ENCODE measurements at regions not wholly inside any gene's neighbourhood (a gene's known extent, or its start where the extent isn't known, plus 50 kb on each side); places are given as distances from the start of the nearest gene placed in this dataset.

GRCh38 chr9:2406252-2406651 is 215.3 kb upstream of the VLDLR start:
- TF ChIP-seq, protein P1, sequence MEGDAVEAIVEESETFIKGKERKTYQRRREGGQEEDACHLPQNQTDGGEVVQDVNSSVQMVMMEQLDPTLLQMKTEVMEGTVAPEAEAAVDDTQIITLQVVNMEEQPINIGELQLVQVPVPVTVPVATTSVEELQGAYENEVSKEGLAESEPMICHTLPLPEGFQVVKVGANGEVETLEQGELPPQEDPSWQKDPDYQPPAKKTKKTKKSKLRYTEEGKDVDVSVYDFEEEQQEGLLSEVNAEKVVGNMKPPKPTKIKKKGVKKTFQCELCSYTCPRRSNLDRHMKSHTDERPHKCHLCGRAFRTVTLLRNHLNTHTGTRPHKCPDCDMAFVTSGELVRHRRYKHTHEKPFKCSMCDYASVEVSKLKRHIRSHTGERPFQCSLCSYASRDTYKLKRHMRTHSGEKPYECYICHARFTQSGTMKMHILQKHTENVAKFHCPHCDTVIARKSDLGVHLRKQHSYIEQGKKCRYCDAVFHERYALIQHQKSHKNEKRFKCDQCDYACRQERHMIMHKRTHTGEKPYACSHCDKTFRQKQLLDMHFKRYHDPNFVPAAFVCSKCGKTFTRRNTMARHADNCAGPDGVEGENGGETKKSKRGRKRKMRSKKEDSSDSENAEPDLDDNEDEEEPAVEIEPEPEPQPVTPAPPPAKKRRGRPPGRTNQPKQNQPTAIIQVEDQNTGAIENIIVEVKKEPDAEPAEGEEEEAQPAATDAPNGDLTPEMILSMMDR (IDR thresholded peaks at IDR 0.05) = no peak
- TF ChIP-seq POLR2A (IDR thresholded peaks at IDR 0.05) = no peak

Data from testis (tissue), 2 donors.